ENCODE measurements at regions not wholly inside any gene's neighbourhood (a gene's known extent, or its start where the extent isn't known, plus 50 kb on each side); places are given as distances from the start of the nearest gene placed in this dataset.
A peak's percentile ranks its signal among the peaks of the same experiment; 100 is the strongest.

GRCh38 chr11:34564406-34564805 lies 50.8 kb upstream of the ELF5 start:
- DNase-seq (ENCODE audit: low read depth), result peak; percentile 18

DNA sequence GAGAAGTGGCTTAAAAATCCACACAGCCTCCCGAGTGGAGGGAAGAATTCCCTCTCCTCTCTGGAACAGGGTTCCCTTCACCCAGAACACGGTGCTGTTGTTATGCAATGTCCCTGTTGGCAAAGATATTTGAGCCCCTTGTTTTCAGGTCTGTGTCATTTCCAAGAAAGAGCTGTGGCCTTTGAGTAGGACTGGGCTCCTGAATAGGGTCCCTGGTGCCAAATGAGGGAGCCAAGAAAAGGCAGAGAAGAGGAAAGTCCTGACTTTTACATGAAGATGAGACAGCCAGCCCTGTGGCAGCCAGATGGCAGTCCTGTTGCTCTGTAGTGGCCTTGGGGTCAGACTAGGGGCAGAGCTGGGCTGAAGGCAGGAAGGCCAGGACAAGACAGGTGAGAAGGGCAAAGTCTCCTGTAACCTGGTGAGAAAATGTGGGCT lies 51.2 kb upstream of the ELF5 start:
- DNase-seq (ENCODE audit: low read depth), result no peak

- peak; percentile 3 for DNase-seq (ENCODE audit: low read depth)
Measured at GRCh38 chr11:34565417-34566207, 52.0 kb upstream of the ELF5 start.

DNA sequence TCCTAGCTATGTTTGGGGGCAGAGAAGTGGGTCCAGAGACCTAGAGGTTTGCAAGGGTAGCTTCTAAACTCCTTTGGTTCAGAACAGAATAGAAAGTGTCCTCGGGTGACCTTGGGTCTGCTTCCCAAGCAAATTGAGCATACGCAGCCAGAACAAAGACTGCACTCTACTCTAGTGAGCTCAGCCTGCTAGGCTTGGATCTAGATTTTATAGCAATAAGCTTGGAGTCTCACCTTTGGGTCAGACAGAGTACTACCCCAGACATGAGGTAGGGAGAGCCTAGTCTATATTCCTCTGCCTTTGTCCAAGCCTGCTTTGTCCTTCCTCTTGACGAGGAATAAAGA lies 52.6 kb upstream of the ELF5 start:
- no peak for DNase-seq (ENCODE audit: low read depth)

DNA sequence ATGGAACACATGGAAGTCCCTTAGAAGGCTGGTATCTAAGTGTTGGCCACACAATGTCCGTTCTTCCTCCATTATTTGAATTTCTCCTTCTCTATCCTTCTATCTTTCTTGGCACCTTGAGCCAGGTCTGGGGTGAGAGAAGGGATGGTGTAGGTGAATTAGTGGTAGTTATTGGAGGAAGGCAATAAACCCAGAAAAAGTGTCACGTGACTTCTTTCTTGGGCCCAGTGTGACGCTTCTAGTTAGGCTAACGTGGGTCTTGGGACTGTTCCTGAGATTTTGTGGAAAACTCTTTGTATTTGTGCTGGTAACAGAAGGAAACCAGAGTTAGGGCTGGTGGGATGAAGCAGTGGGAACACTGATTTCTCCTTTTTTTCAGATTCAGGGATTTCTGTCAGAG lies 53.1 kb upstream of the ELF5 start:
- DNase-seq (ENCODE audit: low read depth), result no peak

DNA sequence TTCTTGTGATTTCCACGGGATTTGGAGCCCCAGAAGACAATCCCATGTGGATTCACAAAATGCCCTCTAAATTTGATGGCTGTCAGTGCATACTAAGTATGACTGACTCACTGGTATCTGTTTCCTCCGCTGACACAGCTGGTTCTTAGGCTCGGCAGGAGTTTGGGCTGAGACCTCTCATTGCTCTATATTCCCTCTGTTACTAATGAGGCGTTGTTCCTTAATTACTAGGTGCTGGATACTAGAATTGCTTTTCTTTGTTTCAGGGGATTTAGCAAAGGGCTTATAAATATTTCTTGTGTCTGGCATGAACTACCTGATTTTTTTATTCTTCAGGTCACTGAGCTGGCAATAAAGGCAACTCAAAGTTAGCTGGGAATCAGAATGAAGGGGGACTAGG lies 53.2 kb upstream of the EHF start:
- DNase-seq (ENCODE audit: low read depth), result no peak

DNA sequence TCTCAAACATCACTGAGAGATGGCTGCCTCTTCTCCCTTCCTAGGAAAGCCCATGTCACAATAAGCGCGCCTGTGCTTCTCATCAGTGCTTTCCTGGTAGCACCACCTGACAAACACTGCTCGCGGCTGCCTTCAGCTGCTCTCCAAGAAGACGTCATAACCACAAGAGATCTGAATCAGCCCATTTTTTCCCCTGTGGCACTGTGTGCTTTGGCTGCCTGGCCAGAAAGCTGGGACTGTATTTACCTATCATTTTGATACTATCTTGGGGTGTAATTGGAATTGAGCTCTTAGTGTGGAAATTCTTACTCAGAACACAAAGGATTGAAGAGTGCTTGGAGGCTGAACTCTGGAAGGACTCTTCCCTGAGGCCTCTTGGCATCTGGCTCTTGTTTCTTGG lies 50.3 kb upstream of the EHF start:
- peak; percentile 5 for DNase-seq (ENCODE audit: low read depth)

Data from EH (cell line).